GM12878 (cell line): ENCODE measurements at regions not wholly inside any gene's neighbourhood (a gene's known extent, or its start where the extent isn't known, plus 50 kb on each side); places are given as distances from the start of the nearest gene placed in this dataset.

Experiments
- ATAC-seq: fragments of 200-7000 bp; cut with Tn5 transposase; 3 replicates; pipeline ENCODE4 v1.9.1; 2020; ENCODE audit warnings: mild to moderate bottlenecking, moderate library complexity
- BruUV-seq: library from RNA; stranded (reverse); fragments of 400-500 nt; replicated peaks from 2 replicates; lab custom pipeline; 2021; lab: Mats Ljungman, UMichigan
- CTCF ChIA-PET: fragments of 300-600 bp; sonication (Branson Sonifier 250); formaldehyde crosslinking; extraction: SDS; loops from one replicate; lab custom pipeline; 2021; ENCODE audit warnings: inconsistent platforms; lab: Yijun Ruan, JAX
- POLR2A ChIA-PET: fragments of 350-600 bp; formaldehyde crosslinking; extraction: SDS; loops from one replicate; lab custom pipeline; 2021; ENCODE audit warnings: inconsistent platforms; lab: Charles Lee
- RAD21 ChIA-PET: fragments of 300-600 bp; sonication (Branson Sonifier 250); formaldehyde crosslinking; loops from one replicate; lab custom pipeline; 2023; ENCODE audit warnings: antibody characterized with exemption; ENCODE audit not compliant: unreplicated experiment; lab: Charles Lee
- SMC1A ChIA-PET: fragments of 300-600 bp; sonication (Branson Sonifier 250); formaldehyde crosslinking; loops from one replicate; lab custom pipeline; 2023; ENCODE audit not compliant: unreplicated experiment, uncharacterized antibody; lab: Charles Lee
- DNase-seq: peaks from one replicate; pipeline ENCODE4 v3.0.0-alpha.2; 2011; ENCODE audit warnings: low read depth, low spot score
- FAIRE-seq: peaks from 3 replicates; lab custom pipeline; 2011; peaks lifted over from hg19 to GRCh38; lab: Jason Lieb, UNC
- H2AFZ ChIP-seq: 2 replicates; pipeline ENCODE4 v1.6.0; 2011; ENCODE audit warnings: low read depth, low read length, control low read depth; ENCODE audit not compliant: control insufficient read depth
- H3K27ac ChIP-seq: 2 replicates; pipeline ENCODE4 v1.5.1; 2011; ENCODE audit warnings: control low read depth; ENCODE audit not compliant: control insufficient read depth, insufficient read depth
- H3K27me3 ChIP-seq, 2 experiments: replicated peaks in 1 of 2; 2 replicates each; pipeline versions ENCODE4 v1.6.0 to v1.6.1; 2011; ENCODE audit warnings: low read length in 1 of 2; ENCODE audit not compliant: control insufficient read depth in 2 of 2, insufficient read depth in 2 of 2
- H3K36me3 ChIP-seq, 2 experiments: 2 replicates each; pipeline ENCODE4 v1.5.1; 2011; ENCODE audit warnings: low read length in 1 of 2; ENCODE audit not compliant: control insufficient read depth in 2 of 2, insufficient read depth in 2 of 2
- H3K4me1 ChIP-seq: 2 replicates; pipeline ENCODE4 v1.6.1; 2011; ENCODE audit warnings: mild to moderate bottlenecking, low read length, moderate library complexity, mixed read lengths; ENCODE audit not compliant: control insufficient read depth, insufficient read depth
- H3K4me2 ChIP-seq: 2 replicates; pipeline ENCODE4 v1.6.0; 2011; ENCODE audit warnings: control low read depth; ENCODE audit not compliant: control insufficient read depth, insufficient read depth
- H3K4me3 ChIP-seq: fragments of 200-600 bp; sonication (generic); 2 replicates; pipeline ENCODE4 v1.5.1; 2016
- H3K79me2 ChIP-seq: 2 replicates; pipeline ENCODE4 v1.6.0; 2011; ENCODE audit warnings: low read length; ENCODE audit not compliant: control insufficient read depth, insufficient read depth
- H3K9ac ChIP-seq: 2 replicates; pipeline ENCODE4 v1.8.0; 2011; ENCODE audit warnings: low read length, control low read depth, mixed read lengths; ENCODE audit not compliant: control insufficient read depth, insufficient read depth
- H3K9me3 ChIP-seq: replicated peaks from 3 replicates; pipeline ENCODE4 v1.5.1; 2011; ENCODE audit warnings: mild to moderate bottlenecking, low read length; ENCODE audit not compliant: control insufficient read depth, insufficient read depth
- H4K20me1 ChIP-seq: 2 replicates; pipeline ENCODE4 v1.6.0; 2011; ENCODE audit not compliant: control insufficient read depth, insufficient read depth
- ATF2 ChIP-seq: IDR thresholded peaks from 2 replicates; pipeline ENCODE4 v1.6.1; 2012; ENCODE audit warnings: low read length, inconsistent platforms
- BACH1 ChIP-seq: fragments of 450-650 bp; IDR thresholded peaks from 2 replicates; pipeline ENCODE4 v1.6.1; 2017; ENCODE audit warnings: mild to moderate bottlenecking, borderline replicate concordance
- ELK1 ChIP-seq: IDR thresholded peaks from 2 replicates; pipeline ENCODE4 v1.6.1; 2012; ENCODE audit warnings: low read depth, low read length, improper control_type of control experiment
- EZH2 ChIP-seq: IDR thresholded peaks from 2 replicates; pipeline ENCODE4 v1.6.1; 2012; ENCODE audit warnings: low read depth, mild to moderate bottlenecking, control low read depth, inconsistent platforms, low read length, borderline replicate concordance; ENCODE audit not compliant: control insufficient read depth
- GABPA ChIP-seq: IDR thresholded peaks from 2 replicates; pipeline ENCODE4 v1.6.1; 2014; ENCODE audit warnings: antibody characterized with exemption, low read depth, mild to moderate bottlenecking, inconsistent platforms
- HDAC6 ChIP-seq: fragments of 200-600 bp; sonication (generic); IDR thresholded peaks from one replicate; pipeline ENCODE4 v1.8.0; 2017; ENCODE audit warnings: antibody characterized with exemption; ENCODE audit not compliant: unreplicated experiment
- IRF4 ChIP-seq: IDR thresholded peaks from 2 replicates; pipeline ENCODE4 v1.6.1; 2011; ENCODE audit warnings: low read depth, low read length
- JUNB ChIP-seq: IDR thresholded peaks from 2 replicates; pipeline ENCODE4 v1.6.1; 2016; ENCODE audit warnings: antibody characterized with exemption, mild to moderate bottlenecking
- MEF2A ChIP-seq: IDR thresholded peaks from 2 replicates; pipeline ENCODE4 v1.6.1; 2011; ENCODE audit warnings: low read depth, mild to moderate bottlenecking, low read length, moderate library complexity; ENCODE audit not compliant: insufficient read depth
- MEF2B ChIP-seq: fragments of 450-650 bp; IDR thresholded peaks from 2 replicates; pipeline ENCODE4 v1.6.1; 2018; ENCODE audit warnings: mild to moderate bottlenecking, moderate library complexity; ENCODE audit not compliant: partially characterized antibody, poor library complexity, severe bottlenecking
- NFXL1 ChIP-seq: fragments of 450-650 bp; IDR thresholded peaks from 2 replicates; pipeline ENCODE4 v1.6.1; 2017; ENCODE audit warnings: antibody characterized with exemption, mild to moderate bottlenecking, borderline replicate concordance
- POLR2A ChIP-seq: IDR thresholded peaks from 2 replicates; pipeline ENCODE4 v1.6.1; 2011; ENCODE audit warnings: low read depth, mild to moderate bottlenecking, low read length
- RELB ChIP-seq: fragments of 450-650 bp; IDR thresholded peaks from 2 replicates; pipeline ENCODE4 v1.6.1; 2017; ENCODE audit warnings: low read depth, mild to moderate bottlenecking, moderate library complexity
- RFX5 ChIP-seq: IDR thresholded peaks from 2 replicates; pipeline ENCODE4 v1.6.1; 2011; ENCODE audit warnings: low read depth, low read length, improper control_type of control experiment
- ZNF274 ChIP-seq: IDR thresholded peaks from one replicate; pipeline ENCODE4 v1.8.0; 2011; ENCODE audit not compliant: insufficient read length, insufficient read depth
- ZNF592 ChIP-seq: fragments of 450-650 bp; IDR thresholded peaks from 2 replicates; pipeline ENCODE4 v1.6.1; 2017; ENCODE audit warnings: mild to moderate bottlenecking, moderate library complexity
- WGBS: methylation state at CpG from one replicate; pipeline ENCODE4 v1.1.6; 2016; ENCODE audit warnings: low lambda C conversion rate; ENCODE audit not compliant: insufficient replicate concordance, insufficient coverage; ENCODE audit errors: missing lambda C conversion rate; 5-methylcytosine and 5-hydroxymethylcytosine counted together
- in situ Hi-C: fragments of 300-500 bp; cut with MboI; formaldehyde crosslinking; loops from 9 replicates; pipeline ENCODE4 v1.14.3; 2018; ENCODE audit warnings: mixed read lengths
- intact Hi-C: fragments of 100-400 bp; cut with micrococcal nuclease; formaldehyde crosslinking; loops from one replicate; pipeline ENCODE4 v1.14.2; 2022; ENCODE audit not compliant: unreplicated experiment

GRCh38 chr17:74063439-74063838 lies 140.0 kb upstream of the RPL38 start (continued):
- TF ChIP-seq BACH1: no peak
- TF ChIP-seq IRF4: no peak
- no peak for TF ChIP-seq ATF2
- TF ChIP-seq MEF2A: no peak
- no peak for TF ChIP-seq EZH2
- TF ChIP-seq RELB: no peak

GRCh38 chr17:74070374-74070773 lies 133.1 kb upstream of the RPL38 start:
- ChIA-PET CTCF (no interaction called here), SMC1A (no interaction called here), POLR2A (no interaction called here), RAD21 (no interaction called here)
- Histone ChIP-seq H3K4me3 (no peak overlapping the region), H3K79me2 (no peaks in the 10 kb centered on the region), H3K27ac (no peak overlapping the region), H3K9ac (no peak overlapping the region), H3K4me1 (no peaks in the 10 kb centered on the region), H3K4me2 (no peak overlapping the region), H3K9me3 (no peaks in the 10 kb centered on the region; the same call in 2 of the 3 replicates), H3K27me3 (peaks cover 0 to 2% of the 10 kb centered on the region in 2 experiments; a peak in 1 of 4 replicates), H3K36me3 (no peaks in the 10 kb centered on the region), H4K20me1 (no peaks in the 10 kb centered on the region), H2AFZ (no peak overlapping the region)
- DNase-seq (no peak), FAIRE-seq (no peak), ATAC-seq (no peak)
- no TSS peak for BruUV-seq
- intact Hi-C loops (no loop called here), in situ Hi-C loops (no loop called here)
- TF ChIP-seq RFX5 (no peak), ELK1 (no peak), NFXL1 (no peak), ZNF592 (no peak), JUNB (no peak), MEF2B (no peak), GABPA (no peak), HDAC6 (no peak), ZNF274 (no peak), POLR2A (no peak)
- 0% methylated on average over 3 of the region's 3 CpGs for WGBS
